ENCODE measurements at regions not wholly inside any gene's neighbourhood (a gene's known extent, or its start where the extent isn't known, plus 50 kb on each side); places are given as distances from the start of the nearest gene placed in this dataset.

GRCh38 chr18:7305416-7305815 is 74.5 kb downstream of the LRRC30 start:
- TF ChIP-seq CTCF (IDR thresholded peaks at IDR 0.05 in 4 of 5, conservative IDR thresholded peaks at IDR 0.05 in 1 of 5) = no peak
- TF ChIP-seq POLR2A (IDR thresholded peaks at IDR 0.05) = no peak
